Activated CD4-positive, alpha-beta T cell treated with anti-CD3 and anti-CD28 coated beads, Interleukin-2, amount 10 ng/mL, durations not matched to agents 24 days and 14 days (primary cell): ENCODE measurements at regions not wholly inside any gene's neighbourhood (a gene's known extent, or its start where the extent isn't known, plus 50 kb on each side); places are given as distances from the start of the nearest gene placed in this dataset.

ENCODE experiments used
- DNase-seq: peaks from one replicate; pipeline ENCODE4 v3.0.0; 2022
- H3K27ac Mint-ChIP-seq: one replicate; pipeline ENCODE4 v1.8.0; 2022; ENCODE audit warnings: mild to moderate bottlenecking, mixed read lengths
- H3K27me3 Mint-ChIP-seq: one replicate; pipeline ENCODE4 v1.8.0; 2022; ENCODE audit warnings: mixed read lengths
- H3K36me3 Mint-ChIP-seq: one replicate; pipeline ENCODE4 v1.8.0; 2022; ENCODE audit warnings: low read depth, mild to moderate bottlenecking, mixed read lengths
- H3K4me1 Mint-ChIP-seq: one replicate; pipeline ENCODE4 v1.8.0; 2021; ENCODE audit warnings: mixed read lengths
- H3K4me3 Mint-ChIP-seq: one replicate; pipeline ENCODE4 v1.8.0; 2022; ENCODE audit warnings: mild to moderate bottlenecking, moderate library complexity, mixed read lengths
- H3K9me3 Mint-ChIP-seq: one replicate; pipeline ENCODE4 v1.8.0; 2021; ENCODE audit warnings: mixed read lengths
- intact Hi-C: fragments of 100-400 bp; cut with micrococcal nuclease; formaldehyde crosslinking; loops from one replicate; pipeline ENCODE4 v1.15.1; 2023

- H3K36me3 Mint-ChIP-seq, result no peaks in the 10 kb centered on the region
- intact Hi-C loops, result no loop called here
- DNase-seq, result no peak
- no peaks in the 10 kb centered on the region for H3K27me3 Mint-ChIP-seq
- H3K9me3 Mint-ChIP-seq, result no peaks in the 10 kb centered on the region
- H3K4me3 Mint-ChIP-seq, result no peak overlapping the region
- no peaks in the 10 kb centered on the region for H3K4me1 Mint-ChIP-seq
- H3K27ac Mint-ChIP-seq, result no peak overlapping the region
Observed at GRCh38 chr4:43374216-43374751, 481.8 kb downstream of the GRXCR1 start.

GRCh38 chr4:43379016-43379415 is 486.5 kb downstream of the GRXCR1 start:
- Mint-ChIP-seq H3K27ac (no peak overlapping the region), H3K4me3 (no peak overlapping the region), H3K4me1 (no peaks in the 10 kb centered on the region), H3K9me3 (no peaks in the 10 kb centered on the region), H3K36me3 (no peaks in the 10 kb centered on the region), H3K27me3 (no peaks in the 10 kb centered on the region)
- intact Hi-C loops, result no loop called here
- DNase-seq, result no peak

- intact Hi-C loops, result no loop called here
Observed at GRCh38 chr4:43380093-43380492, 487.6 kb downstream of the GRXCR1 start.

GRCh38 chr4:43391069-43391468 is 498.6 kb downstream of the GRXCR1 start:
- DNase-seq, result no peak
- H3K36me3 Mint-ChIP-seq, result no peaks in the 10 kb centered on the region
- no peak overlapping the region for H3K27ac Mint-ChIP-seq
- H3K27me3 Mint-ChIP-seq, result no peaks in the 10 kb centered on the region
- H3K4me1 Mint-ChIP-seq, result no peaks in the 10 kb centered on the region
- no peak overlapping the region for H3K4me3 Mint-ChIP-seq
- intact Hi-C loops, result no loop called here
- peaks cover 2% of the 10 kb centered on the region for H3K9me3 Mint-ChIP-seq

More at GRCh38 chr4:43380093-43380492, 487.6 kb downstream of the GRXCR1 start:
- Mint-ChIP-seq H3K4me3 (no peak overlapping the region), H3K9me3 (no peaks in the 10 kb centered on the region), H3K36me3 (no peaks in the 10 kb centered on the region), H3K4me1 (no peaks in the 10 kb centered on the region), H3K27me3 (no peaks in the 10 kb centered on the region), H3K27ac (no peak overlapping the region)
- no peak for DNase-seq

GRCh38 chr4:43394976-43395375 is 502.5 kb downstream of the GRXCR1 start:
- H3K9me3 Mint-ChIP-seq, result peaks cover 4% of the 10 kb centered on the region
- H3K27ac Mint-ChIP-seq, result no peak overlapping the region
- no peaks in the 10 kb centered on the region for H3K4me1 Mint-ChIP-seq
- intact Hi-C loops, result no loop called here
- DNase-seq, result no peak
- H3K36me3 Mint-ChIP-seq, result no peaks in the 10 kb centered on the region
- H3K27me3 Mint-ChIP-seq, result no peaks in the 10 kb centered on the region
- no peak overlapping the region for H3K4me3 Mint-ChIP-seq

- peaks cover 4% of the 10 kb centered on the region for H3K9me3 Mint-ChIP-seq
- H3K4me3 Mint-ChIP-seq, result no peak overlapping the region
- intact Hi-C loops, result no loop called here
- H3K4me1 Mint-ChIP-seq, result no peaks in the 10 kb centered on the region
- H3K27me3 Mint-ChIP-seq, result no peaks in the 10 kb centered on the region
- no peak for DNase-seq
- no peak overlapping the region for H3K27ac Mint-ChIP-seq
- no peaks in the 10 kb centered on the region for H3K36me3 Mint-ChIP-seq
Observed at GRCh38 chr4:43399726-43400125, 507.2 kb downstream of the GRXCR1 start.

GRCh38 chr4:43402393-43402792 is 509.9 kb downstream of the GRXCR1 start:
- H3K9me3 Mint-ChIP-seq, result peaks cover 8% of the 10 kb centered on the region
- no peak for DNase-seq
- intact Hi-C loops, result no loop called here
- H3K4me3 Mint-ChIP-seq, result no peak overlapping the region
- no peaks in the 10 kb centered on the region for H3K36me3 Mint-ChIP-seq
- no peak overlapping the region for H3K27ac Mint-ChIP-seq
- H3K27me3 Mint-ChIP-seq, result no peaks in the 10 kb centered on the region
- no peaks in the 10 kb centered on the region for H3K4me1 Mint-ChIP-seq

- DNase-seq, result no peak
- intact Hi-C loops, result no loop called here
- Mint-ChIP-seq H3K4me1 (no peaks in the 10 kb centered on the region), H3K27ac (no peak overlapping the region), H3K27me3 (no peaks in the 10 kb centered on the region), H3K36me3 (no peaks in the 10 kb centered on the region), H3K9me3 (peaks cover 11% of the 10 kb centered on the region), H3K4me3 (no peak overlapping the region)
Observed at GRCh38 chr4:43410636-43411035, 518.1 kb downstream of the GRXCR1 start.

GRCh38 chr4:43411226-43411625 is 518.7 kb downstream of the GRXCR1 start:
- intact Hi-C loops, result no loop called here
- Mint-ChIP-seq H3K4me1 (no peaks in the 10 kb centered on the region), H3K4me3 (no peak overlapping the region), H3K27me3 (no peaks in the 10 kb centered on the region), H3K27ac (no peak overlapping the region), H3K9me3 (peaks cover 6% of the 10 kb centered on the region), H3K36me3 (no peaks in the 10 kb centered on the region)
- DNase-seq, result no peak

GRCh38 chr4:43423276-43423675 is 530.8 kb downstream of the GRXCR1 start:
- DNase-seq, result no peak
- no peaks in the 10 kb centered on the region for H3K27me3 Mint-ChIP-seq
- intact Hi-C loops, result no loop called here
- H3K9me3 Mint-ChIP-seq, result no peaks in the 10 kb centered on the region
- no peaks in the 10 kb centered on the region for H3K36me3 Mint-ChIP-seq
- H3K4me3 Mint-ChIP-seq, result no peak overlapping the region
- no peaks in the 10 kb centered on the region for H3K4me1 Mint-ChIP-seq
- H3K27ac Mint-ChIP-seq, result no peak overlapping the region

GRCh38 chr4:43425206-43425605 is 532.7 kb downstream of the GRXCR1 start:
- H3K9me3 Mint-ChIP-seq, result no peaks in the 10 kb centered on the region
- intact Hi-C loops, result no loop called here
- H3K36me3 Mint-ChIP-seq, result no peaks in the 10 kb centered on the region
- no peak overlapping the region for H3K27ac Mint-ChIP-seq
- H3K4me1 Mint-ChIP-seq, result no peaks in the 10 kb centered on the region
- DNase-seq, result no peak
- no peaks in the 10 kb centered on the region for H3K27me3 Mint-ChIP-seq
- H3K4me3 Mint-ChIP-seq, result no peak overlapping the region

- no peaks in the 10 kb centered on the region for H3K4me1 Mint-ChIP-seq
- no peak for DNase-seq
- H3K4me3 Mint-ChIP-seq, result no peak overlapping the region
- H3K36me3 Mint-ChIP-seq, result no peaks in the 10 kb centered on the region
- intact Hi-C loops, result no loop called here
- no peaks in the 10 kb centered on the region for H3K27me3 Mint-ChIP-seq
- no peak overlapping the region for H3K27ac Mint-ChIP-seq
- H3K9me3 Mint-ChIP-seq, result peaks cover 5% of the 10 kb centered on the region
Observed at GRCh38 chr4:43435291-43435690, 542.8 kb downstream of the GRXCR1 start.

- Mint-ChIP-seq H3K4me3 (no peak overlapping the region), H3K9me3 (no peaks in the 10 kb centered on the region), H3K27ac (peak overlapping the region; percentile 2), H3K4me1 (no peaks in the 10 kb centered on the region), H3K27me3 (no peaks in the 10 kb centered on the region), H3K36me3 (no peaks in the 10 kb centered on the region)
- intact Hi-C loops, result no loop called here
- DNase-seq, result peak; percentile 57
Observed at GRCh38 chr4:43452948-43453347, 560.4 kb downstream of the GRXCR1 start.

- H3K9me3 Mint-ChIP-seq, result no peaks in the 10 kb centered on the region
- H3K4me1 Mint-ChIP-seq, result no peaks in the 10 kb centered on the region
- H3K27ac Mint-ChIP-seq, result no peak overlapping the region
- no peak for DNase-seq
- H3K27me3 Mint-ChIP-seq, result no peaks in the 10 kb centered on the region
- intact Hi-C loops, result no loop called here
- H3K4me3 Mint-ChIP-seq, result no peak overlapping the region
- no peaks in the 10 kb centered on the region for H3K36me3 Mint-ChIP-seq
Observed at GRCh38 chr4:43456383-43456782, 563.9 kb downstream of the GRXCR1 start.

- H3K27ac Mint-ChIP-seq, result no peak overlapping the region
- H3K4me3 Mint-ChIP-seq, result no peak overlapping the region
- DNase-seq, result no peak
- H3K27me3 Mint-ChIP-seq, result no peaks in the 10 kb centered on the region
- intact Hi-C loops, result no loop called here
- H3K4me1 Mint-ChIP-seq, result no peaks in the 10 kb centered on the region
- no peaks in the 10 kb centered on the region for H3K9me3 Mint-ChIP-seq
- H3K36me3 Mint-ChIP-seq, result no peaks in the 10 kb centered on the region
Observed at GRCh38 chr4:43457866-43458265, 565.4 kb downstream of the GRXCR1 start.
